Fibroblast of lung (primary cell): ENCODE measurements at regions not wholly inside any gene's neighbourhood (a gene's known extent, or its start where the extent isn't known, plus 50 kb on each side); places are given as distances from the start of the nearest gene placed in this dataset.

ENCODE experiments used
- DNase-seq, 2 donors: peaks; one replicate each; pipeline versions ENCODE4 v3.0.0 to v3.0.0-alpha.2; 2010; ENCODE audit warnings: low read depth in 2 of 2
- H2AFZ ChIP-seq: 2 replicates; pipeline ENCODE4 v1.5.1; 2012; ENCODE audit warnings: low read length, control low read depth, inconsistent platforms
- H3K27ac ChIP-seq: 2 replicates; pipeline ENCODE4 v1.5.1; 2011; ENCODE audit warnings: low read length, control low read depth; ENCODE audit not compliant: insufficient read depth
- H3K27me3 ChIP-seq: 2 replicates; pipeline ENCODE4 v1.5.1; 2011; ENCODE audit warnings: mild to moderate bottlenecking, low read length; ENCODE audit not compliant: control insufficient read depth, insufficient read depth
- H3K36me3 ChIP-seq: 2 replicates; pipeline ENCODE4 v1.5.1; 2011; ENCODE audit warnings: low read length; ENCODE audit not compliant: control insufficient read depth, insufficient read depth
- H3K4me1 ChIP-seq: 2 replicates; pipeline ENCODE4 v1.5.1; 2011; ENCODE audit warnings: low read length; ENCODE audit not compliant: control insufficient read depth, insufficient read depth; ENCODE audit errors: extremely low read depth
- H3K4me2 ChIP-seq: 2 replicates; pipeline ENCODE4 v1.5.1; 2011; ENCODE audit warnings: low read length, control low read depth; ENCODE audit not compliant: insufficient read depth; ENCODE audit errors: extremely low read depth
- H3K4me3 ChIP-seq, 4 experiments: fragments of 200-600 bp in 1 of 4; sonication (generic) in 1 of 4; replicated peaks in 1 of 4; 2 replicates each; pipeline ENCODE4 v1.5.1; 2011 to 2016; ENCODE audit warnings: low read length in 4 of 4, low read depth in 3 of 4, mild to moderate bottlenecking in 3 of 4, control low read depth in 2 of 4, inconsistent platforms in 1 of 4, mixed read lengths in 1 of 4; ENCODE audit not compliant: insufficient read depth in 1 of 4; ENCODE audit errors: control extremely low read depth in 1 of 4
- H3K79me2 ChIP-seq: 2 replicates; pipeline ENCODE4 v1.5.1; 2012; ENCODE audit warnings: mild to moderate bottlenecking, low read length, inconsistent platforms; ENCODE audit not compliant: control insufficient read depth, insufficient read depth
- H3K9ac ChIP-seq: 2 replicates; pipeline ENCODE4 v1.5.1; 2011; ENCODE audit warnings: mild to moderate bottlenecking, low read length, control low read depth; ENCODE audit not compliant: insufficient read depth
- H3K9me3 ChIP-seq: 2 replicates; pipeline ENCODE4 v1.5.1; 2012; ENCODE audit warnings: low read depth, low read length; ENCODE audit not compliant: control insufficient read depth, insufficient read depth
- H4K20me1 ChIP-seq: 2 replicates; pipeline ENCODE4 v1.5.1; 2011; ENCODE audit warnings: low read length; ENCODE audit not compliant: control insufficient read depth, insufficient read depth; ENCODE audit errors: extremely low read depth
- EZH2 ChIP-seq: IDR thresholded peaks from 2 replicates; pipeline ENCODE4 v1.5.1; 2012; ENCODE audit warnings: low read length, control low read depth, mild to moderate bottlenecking; ENCODE audit errors: missing control alignments
- TF ChIP-seq, protein P1 (sequence below), 2 donors: IDR thresholded peaks in 1 of 2; conservative IDR thresholded peaks in 1 of 2; 1 replicate in 1 of 2; 2 replicates in 1 of 2; pipeline ENCODE4 v1.5.1; 2011 to 2012; ENCODE audit warnings: low read length in 2 of 2, control low read depth in 1 of 2, inconsistent platforms in 1 of 2, low read depth in 1 of 2, mild to moderate bottlenecking in 1 of 2

DNA sequence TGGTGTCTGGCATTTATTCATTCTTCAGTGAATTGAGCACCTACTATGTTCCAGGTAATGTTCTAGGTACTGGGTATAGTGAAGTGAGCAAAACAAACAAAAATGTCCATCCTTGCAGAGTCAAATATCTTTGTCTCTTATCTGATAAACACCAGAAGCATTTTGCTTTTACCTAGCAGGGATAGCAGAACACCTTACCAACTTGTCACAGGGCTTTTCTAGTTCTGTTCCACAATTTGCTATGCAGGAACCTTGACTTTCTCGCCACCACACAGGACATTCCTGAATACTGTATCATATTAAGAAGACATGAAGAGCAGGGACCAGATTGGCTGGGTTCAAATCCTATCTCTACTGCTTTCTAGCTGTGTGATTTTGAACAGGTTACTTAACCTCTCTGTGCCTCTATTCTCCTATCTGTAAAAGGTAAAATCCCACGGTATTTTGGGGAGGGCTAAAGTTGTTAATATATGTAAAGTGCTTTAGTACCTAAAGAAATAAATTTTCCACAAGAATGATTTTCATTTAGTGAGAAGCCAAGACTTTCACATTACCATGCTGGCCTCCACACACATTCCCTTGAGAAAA lies 214.5 kb upstream of the S100G start:
- no peaks in the 10 kb centered on the region for H3K27me3 ChIP-seq
- no peaks in the 10 kb centered on the region for H3K36me3 ChIP-seq
- H3K4me2 ChIP-seq, result no peak overlapping the region
- H3K9ac ChIP-seq, result no peak overlapping the region
- no peak for DNase-seq
- no peak overlapping the region for H3K4me3 ChIP-seq
- H4K20me1 ChIP-seq, result no peaks in the 10 kb centered on the region
- H3K4me1 ChIP-seq, result peaks cover 2% of the 10 kb centered on the region
- H3K9me3 ChIP-seq, result no peaks in the 10 kb centered on the region
- no peaks in the 10 kb centered on the region for H3K79me2 ChIP-seq
- no peak for TF ChIP-seq EZH2
- TF ChIP-seq, protein P1, sequence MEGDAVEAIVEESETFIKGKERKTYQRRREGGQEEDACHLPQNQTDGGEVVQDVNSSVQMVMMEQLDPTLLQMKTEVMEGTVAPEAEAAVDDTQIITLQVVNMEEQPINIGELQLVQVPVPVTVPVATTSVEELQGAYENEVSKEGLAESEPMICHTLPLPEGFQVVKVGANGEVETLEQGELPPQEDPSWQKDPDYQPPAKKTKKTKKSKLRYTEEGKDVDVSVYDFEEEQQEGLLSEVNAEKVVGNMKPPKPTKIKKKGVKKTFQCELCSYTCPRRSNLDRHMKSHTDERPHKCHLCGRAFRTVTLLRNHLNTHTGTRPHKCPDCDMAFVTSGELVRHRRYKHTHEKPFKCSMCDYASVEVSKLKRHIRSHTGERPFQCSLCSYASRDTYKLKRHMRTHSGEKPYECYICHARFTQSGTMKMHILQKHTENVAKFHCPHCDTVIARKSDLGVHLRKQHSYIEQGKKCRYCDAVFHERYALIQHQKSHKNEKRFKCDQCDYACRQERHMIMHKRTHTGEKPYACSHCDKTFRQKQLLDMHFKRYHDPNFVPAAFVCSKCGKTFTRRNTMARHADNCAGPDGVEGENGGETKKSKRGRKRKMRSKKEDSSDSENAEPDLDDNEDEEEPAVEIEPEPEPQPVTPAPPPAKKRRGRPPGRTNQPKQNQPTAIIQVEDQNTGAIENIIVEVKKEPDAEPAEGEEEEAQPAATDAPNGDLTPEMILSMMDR (conservative IDR thresholded peaks at IDR 0.05 in 1 of 2, IDR thresholded peaks at IDR 0.05 in 1 of 2; ENCODE audit: low read depth in 1 of 2, low read length in 2 of 2), result no peak
- no peak overlapping the region for H2AFZ ChIP-seq
- H3K27ac ChIP-seq, result no peak overlapping the region

- no peak overlapping the region for H2AFZ ChIP-seq
- H4K20me1 ChIP-seq, result no peaks in the 10 kb centered on the region
- H3K4me2 ChIP-seq, result no peak overlapping the region
- TF ChIP-seq EZH2, result no peak
- TF ChIP-seq, protein P1 (conservative IDR thresholded peaks at IDR 0.05 in 1 of 2, IDR thresholded peaks at IDR 0.05 in 1 of 2; ENCODE audit: low read depth in 1 of 2, low read length in 2 of 2), result peak; percentile 57 to 63
- peak; percentile 51 to 75 for DNase-seq
- no peaks in the 10 kb centered on the region for H3K27me3 ChIP-seq
- H3K27ac ChIP-seq, result no peak overlapping the region
- no peak overlapping the region for H3K4me3 ChIP-seq
- H3K9me3 ChIP-seq, result no peaks in the 10 kb centered on the region
- H3K36me3 ChIP-seq, result no peaks in the 10 kb centered on the region
- H3K9ac ChIP-seq, result no peak overlapping the region
- peaks cover 2% of the 10 kb centered on the region for H3K4me1 ChIP-seq
- no peaks in the 10 kb centered on the region for H3K79me2 ChIP-seq
Measured at GRCh38 chrX:16436348-16437188, 213.4 kb upstream of the S100G start.

GRCh38 chrX:16440446-16440845 lies 209.5 kb upstream of the S100G start:
- H4K20me1 ChIP-seq, result no peaks in the 10 kb centered on the region
- H2AFZ ChIP-seq, result no peak overlapping the region
- no peak for DNase-seq
- H3K79me2 ChIP-seq, result no peaks in the 10 kb centered on the region
- no peaks in the 10 kb centered on the region for H3K9me3 ChIP-seq
- H3K4me1 ChIP-seq, result peaks cover 2% of the 10 kb centered on the region
- no peaks in the 10 kb centered on the region for H3K27me3 ChIP-seq
- H3K4me2 ChIP-seq, result no peak overlapping the region
- no peak overlapping the region for H3K4me3 ChIP-seq
- no peak for TF ChIP-seq EZH2
- TF ChIP-seq, protein P1 (conservative IDR thresholded peaks at IDR 0.05 in 1 of 2, IDR thresholded peaks at IDR 0.05 in 1 of 2; ENCODE audit: low read depth in 1 of 2, low read length in 2 of 2), result no peak
- H3K36me3 ChIP-seq, result no peaks in the 10 kb centered on the region
- H3K9ac ChIP-seq, result no peak overlapping the region
- no peak overlapping the region for H3K27ac ChIP-seq
